ENCODE measurements at regions not wholly inside any gene's neighbourhood (a gene's known extent, or its start where the extent isn't known, plus 50 kb on each side); places are given as distances from the start of the nearest gene placed in this dataset.
A peak's percentile ranks its signal among the peaks of the same experiment; 100 is the strongest.
"Not testable (repeated sequence)": the region's sequence is repeated elsewhere in the genome, so short reads cannot be mapped to it uniquely, and the experiment has no call there.

- peak; percentile 43 for DNase-seq (ENCODE audit: low spot score)
These were observed 75.2 kb upstream of the CD28 start for GRCh38 chr2:203631068-203631757.

GRCh38 chr2:203636588-203637470, 69.6 kb upstream of the CD28 start:
- DNase-seq (ENCODE audit: low spot score), result peak; percentile 58

DNA sequence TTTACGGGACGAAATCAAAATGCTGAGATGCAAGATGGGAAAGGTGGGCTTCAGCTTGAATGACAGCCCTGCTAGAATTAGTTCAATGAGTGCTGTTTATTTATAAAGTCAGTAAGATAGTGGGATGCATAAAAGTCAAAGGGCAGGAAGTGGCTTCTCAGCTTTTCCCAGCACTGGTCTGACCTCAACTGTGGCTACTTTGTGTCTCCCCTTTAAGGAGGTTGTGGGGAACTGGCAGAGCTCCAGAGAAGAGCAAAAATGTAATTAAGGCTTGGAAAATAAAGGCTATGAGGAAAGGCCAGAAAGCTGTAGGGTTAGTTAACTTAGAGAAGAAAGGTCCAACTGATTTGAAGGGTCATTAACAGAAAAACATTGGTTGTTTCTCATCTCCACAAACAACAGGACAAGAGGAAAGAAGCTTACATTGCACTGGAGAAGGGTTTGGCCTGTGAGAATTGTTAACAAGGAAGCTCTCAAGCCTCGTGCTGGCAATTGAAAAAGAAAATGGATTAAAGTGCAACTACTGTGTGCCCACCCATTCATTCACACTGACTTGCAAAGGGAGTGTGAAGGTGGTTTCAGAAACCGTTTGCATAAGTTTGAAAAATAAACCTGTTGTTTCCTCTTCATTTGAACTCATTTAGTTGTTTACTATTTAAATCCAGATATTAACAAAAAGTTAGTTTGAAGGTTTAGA, 68.8 kb upstream of the CD28 start:
- DNase-seq (ENCODE audit: low spot score), result no peak

DNA sequence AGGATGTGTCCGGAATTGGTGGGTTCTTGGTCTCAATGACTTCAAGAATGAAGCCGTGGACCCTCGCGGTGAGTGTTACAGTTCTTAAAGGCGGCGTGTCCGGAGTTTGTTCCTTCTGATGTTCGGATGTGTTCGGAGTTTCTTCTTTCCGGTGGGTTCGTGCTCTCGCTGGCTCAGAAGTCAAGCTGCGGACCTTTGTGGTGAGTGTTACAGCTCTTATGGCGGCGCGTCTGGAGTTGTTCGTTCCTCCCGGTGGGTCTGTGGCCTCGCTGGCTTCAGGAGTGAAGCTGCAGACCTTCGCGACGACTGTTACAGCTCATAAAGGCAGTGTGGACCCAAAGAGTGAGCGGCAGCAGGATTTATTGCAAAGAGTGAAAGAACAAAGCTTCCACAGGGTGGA, 64.6 kb upstream of the CD28 start:
- DNase-seq (ENCODE audit: low spot score), result not testable (repeated sequence)

- DNase-seq (ENCODE audit: low spot score), result not testable (repeated sequence)
These were observed 63.6 kb upstream of the CD28 start for GRCh38 chr2:203642841-203643240.

GRCh38 chr2:203645831-203646230, 60.6 kb upstream of the CD28 start:
- DNase-seq (ENCODE audit: low spot score), result no peak

- DNase-seq (ENCODE audit: low spot score), result no peak
These were observed 60.1 kb upstream of the CD28 start for GRCh38 chr2:203646266-203646864.

GRCh38 chr2:203646961-203647360, 59.5 kb upstream of the CD28 start:
- no peak for DNase-seq (ENCODE audit: low spot score)

GRCh38 chr2:203647579-203647978, 58.9 kb upstream of the CD28 start:
- no peak for DNase-seq (ENCODE audit: low spot score)

DNA sequence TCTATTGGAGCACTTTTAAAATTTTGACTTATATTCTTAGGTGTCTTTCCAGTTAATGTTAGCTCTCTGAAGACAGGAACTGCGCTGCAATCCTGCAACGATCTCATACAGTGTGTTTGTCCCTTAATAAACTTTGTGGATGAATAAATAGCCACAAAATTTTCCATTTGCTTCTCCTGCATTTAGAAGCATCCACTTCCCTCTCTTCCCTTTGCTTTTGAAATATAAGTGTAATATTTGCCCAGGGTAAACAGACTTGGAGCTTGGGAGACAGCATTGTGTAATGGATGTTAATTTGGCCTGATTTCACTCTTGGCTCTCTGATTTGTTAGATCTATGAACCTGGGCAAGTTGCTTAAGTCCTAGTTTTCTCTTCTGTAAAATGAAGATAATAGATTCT, 58.2 kb upstream of the CD28 start:
- DNase-seq (ENCODE audit: low spot score), result no peak

DNA sequence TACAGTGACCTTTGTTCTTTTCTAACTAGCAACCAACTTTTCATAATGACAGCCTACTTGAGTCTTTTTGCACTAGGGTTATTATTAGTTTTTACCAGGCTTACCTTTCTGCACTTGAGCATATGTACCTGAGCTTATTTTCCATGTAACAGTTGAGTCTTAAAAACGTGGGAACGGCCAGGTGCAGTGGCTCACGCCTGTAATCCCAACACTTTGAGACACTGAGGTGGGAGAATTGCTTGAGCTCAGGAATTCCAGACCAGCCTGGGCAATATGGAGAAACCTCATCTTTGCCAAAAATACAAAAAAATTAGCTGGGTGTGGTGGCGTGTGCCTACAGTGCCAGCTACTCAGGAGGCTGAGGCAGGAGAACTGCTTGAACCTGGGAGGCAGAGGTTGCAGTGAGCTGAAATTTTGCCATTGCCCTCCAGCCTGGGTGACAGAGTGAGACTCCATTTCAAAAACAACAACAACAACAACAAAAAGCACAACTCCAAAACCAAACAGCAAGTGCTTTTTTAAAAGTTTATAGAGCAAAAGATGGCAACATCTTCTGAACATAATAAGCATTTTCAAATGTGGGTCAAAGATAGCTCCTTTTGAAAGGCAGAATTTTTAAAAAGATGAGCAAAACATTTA, 57.1 kb upstream of the CD28 start:
- no peak for DNase-seq (ENCODE audit: low spot score)

GRCh38 chr2:203650860-203651613, 55.4 kb upstream of the CD28 start:
- DNase-seq (ENCODE audit: low spot score), result peak; percentile 37

- no peak for DNase-seq (ENCODE audit: low spot score)
These were observed 54.8 kb upstream of the CD28 start for GRCh38 chr2:203651621-203652020.

DNA sequence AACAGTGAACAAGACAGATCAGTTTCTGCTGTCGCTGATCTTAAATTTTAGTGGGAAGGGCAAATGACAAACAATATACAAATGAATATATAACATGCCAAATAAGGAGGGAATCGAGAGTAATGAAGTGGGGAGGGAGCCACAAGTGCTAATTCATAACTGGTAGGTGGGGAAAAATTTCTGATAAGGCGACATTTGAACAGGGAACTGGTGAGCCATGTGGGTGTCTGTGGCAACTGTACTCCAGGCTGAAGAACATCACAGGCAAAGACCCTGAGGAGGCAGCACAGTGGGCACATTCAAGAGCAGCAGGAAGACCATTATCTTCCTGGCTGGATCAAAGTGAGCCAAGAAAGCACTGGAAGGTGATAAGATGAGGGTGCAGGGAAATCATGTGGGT, 51.6 kb upstream of the CD28 start:
- no peak for DNase-seq (ENCODE audit: low spot score)

DNA sequence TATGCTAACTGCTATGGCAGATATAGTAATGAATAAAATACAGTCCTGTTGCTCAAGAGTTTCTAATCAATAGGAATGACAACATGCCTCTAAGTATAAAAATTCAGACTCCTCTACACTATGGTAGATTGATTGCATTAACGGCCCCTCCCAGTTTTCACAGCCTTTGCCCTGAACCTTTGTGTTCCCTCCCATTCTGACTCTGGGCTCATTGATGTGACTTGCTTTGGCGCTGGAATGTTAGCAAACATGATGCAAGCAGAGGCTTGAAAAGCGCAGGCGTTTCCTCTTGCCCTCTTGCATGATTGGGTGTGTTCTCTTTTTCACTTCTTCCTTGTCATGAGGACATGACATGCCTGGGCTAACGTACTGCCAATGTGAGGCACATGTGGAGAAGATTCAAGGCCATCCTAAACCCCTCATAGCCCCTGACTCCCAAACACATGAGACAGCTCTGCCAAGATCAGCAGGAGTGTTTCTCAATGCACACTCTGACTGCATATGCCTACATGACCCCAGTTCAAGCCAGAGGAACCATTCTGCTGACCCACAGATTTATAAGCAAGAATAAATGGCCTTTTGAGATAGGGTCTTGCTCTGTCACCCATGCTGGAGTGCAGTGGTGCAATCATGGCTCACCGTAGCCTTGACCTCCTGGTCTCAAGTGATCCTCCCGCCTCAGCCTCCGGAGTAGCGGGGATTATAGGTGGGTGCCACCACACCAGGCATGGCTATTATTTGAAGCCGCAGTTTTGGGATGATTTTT, 49.7 kb upstream of the CD28 start:
- peak; percentile 45 for DNase-seq (ENCODE audit: low spot score)
